Sigmoid colon (tissue), 4 donors: ENCODE measurements at regions not wholly inside any gene's neighbourhood (a gene's known extent, or its start where the extent isn't known, plus 50 kb on each side); places are given as distances from the start of the nearest gene placed in this dataset.

Experiments
- CTCF ChIP-seq, 4 experiments: fragments of 450-650 bp in 3 of 4; fragments of 200-600 bp in 1 of 4; IDR thresholded peaks; one replicate each; pipeline ENCODE4 v1.5.1; 2016 to 2019; ENCODE audit warnings: antibody characterized with exemption in 4 of 4, mild to moderate bottlenecking in 3 of 4, moderate library complexity in 2 of 4
- POLR2AphosphoS5 ChIP-seq, 4 donors: sonication (generic); formaldehyde crosslinking; IDR thresholded peaks; one replicate each; pipeline ENCODE4 v1.6.1; 2017; ENCODE audit warnings: antibody characterized with exemption in 4 of 4

DNA sequence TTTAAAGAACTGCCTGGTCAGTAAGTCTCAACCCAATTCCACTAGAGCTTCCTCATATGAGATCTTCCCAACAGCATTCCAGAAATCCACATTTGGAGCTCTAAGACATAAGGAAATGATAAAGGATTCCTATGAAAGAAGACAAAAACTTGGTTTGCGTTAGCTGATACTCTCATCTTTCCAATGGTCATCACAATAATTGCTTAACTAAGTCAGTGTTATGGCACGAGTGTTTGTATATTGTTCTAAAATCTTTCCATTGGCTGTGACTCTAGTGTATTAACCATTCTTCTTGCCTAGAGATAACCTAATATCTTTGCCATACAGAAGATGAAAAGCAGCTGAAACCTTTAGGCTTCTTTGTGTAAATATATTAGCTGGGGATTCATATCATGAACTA lies 289.0 kb downstream of the SNX13 start:
- TF ChIP-seq CTCF (IDR thresholded peaks at IDR 0.05) (no peak), POLR2AphosphoS5 (IDR thresholded peaks at IDR 0.05) (no peak)
